HFFc6 (cell line): ENCODE measurements at regions not wholly inside any gene's neighbourhood (a gene's known extent, or its start where the extent isn't known, plus 50 kb on each side); places are given as distances from the start of the nearest gene placed in this dataset.

Experiments used
- DNase-seq: peaks from one replicate; pipeline ENCODE4 v3.0.0-alpha.2; 2018
- H3K27ac Mint-ChIP-seq: 2 replicates; pipeline ENCODE4 v1.8.0; 2020; ENCODE audit warnings: mild to moderate bottlenecking, mixed read lengths
- H3K27me3 Mint-ChIP-seq: 2 replicates; pipeline ENCODE4 v1.8.0; 2021; ENCODE audit warnings: mild to moderate bottlenecking, moderate library complexity, mixed read lengths; ENCODE audit not compliant: insufficient read depth
- H3K36me3 Mint-ChIP-seq: 2 replicates; pipeline ENCODE4 v1.8.0; 2021; ENCODE audit warnings: low read depth, mixed read lengths
- H3K4me1 Mint-ChIP-seq: 2 replicates; pipeline ENCODE4 v1.8.0; 2020; ENCODE audit warnings: low read depth, mixed read lengths
- H3K4me3 Mint-ChIP-seq: 2 replicates; pipeline ENCODE4 v1.8.0; 2020; ENCODE audit warnings: mild to moderate bottlenecking, moderate library complexity, mixed read lengths
- H3K9me3 Mint-ChIP-seq: 2 replicates; pipeline ENCODE4 v1.8.0; 2020; ENCODE audit warnings: mild to moderate bottlenecking, mixed read lengths
- TF ChIP-seq, protein P1 (sequence below): fragments of 200-600 bp; sonication (generic); IDR thresholded peaks from 2 replicates; pipeline ENCODE4 v1.5.0; 2021; ENCODE audit warnings: antibody characterized with exemption, mild to moderate bottlenecking

GRCh38 chr18:69308619-69309018 lies 92.1 kb upstream of the DOK6 start:
- Mint-ChIP-seq H3K36me3 (no peaks in the 10 kb centered on the region), H3K4me3 (no peak overlapping the region), H3K27ac (no peak overlapping the region), H3K27me3 (peaks cover 1% of the 10 kb centered on the region; the same call in 1 of the 2 replicates), H3K9me3 (peaks cover 21% of the 10 kb centered on the region), H3K4me1 (no peaks in the 10 kb centered on the region)
- DNase-seq = no peak
- TF ChIP-seq, protein P1, sequence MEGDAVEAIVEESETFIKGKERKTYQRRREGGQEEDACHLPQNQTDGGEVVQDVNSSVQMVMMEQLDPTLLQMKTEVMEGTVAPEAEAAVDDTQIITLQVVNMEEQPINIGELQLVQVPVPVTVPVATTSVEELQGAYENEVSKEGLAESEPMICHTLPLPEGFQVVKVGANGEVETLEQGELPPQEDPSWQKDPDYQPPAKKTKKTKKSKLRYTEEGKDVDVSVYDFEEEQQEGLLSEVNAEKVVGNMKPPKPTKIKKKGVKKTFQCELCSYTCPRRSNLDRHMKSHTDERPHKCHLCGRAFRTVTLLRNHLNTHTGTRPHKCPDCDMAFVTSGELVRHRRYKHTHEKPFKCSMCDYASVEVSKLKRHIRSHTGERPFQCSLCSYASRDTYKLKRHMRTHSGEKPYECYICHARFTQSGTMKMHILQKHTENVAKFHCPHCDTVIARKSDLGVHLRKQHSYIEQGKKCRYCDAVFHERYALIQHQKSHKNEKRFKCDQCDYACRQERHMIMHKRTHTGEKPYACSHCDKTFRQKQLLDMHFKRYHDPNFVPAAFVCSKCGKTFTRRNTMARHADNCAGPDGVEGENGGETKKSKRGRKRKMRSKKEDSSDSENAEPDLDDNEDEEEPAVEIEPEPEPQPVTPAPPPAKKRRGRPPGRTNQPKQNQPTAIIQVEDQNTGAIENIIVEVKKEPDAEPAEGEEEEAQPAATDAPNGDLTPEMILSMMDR = no peak

DNA sequence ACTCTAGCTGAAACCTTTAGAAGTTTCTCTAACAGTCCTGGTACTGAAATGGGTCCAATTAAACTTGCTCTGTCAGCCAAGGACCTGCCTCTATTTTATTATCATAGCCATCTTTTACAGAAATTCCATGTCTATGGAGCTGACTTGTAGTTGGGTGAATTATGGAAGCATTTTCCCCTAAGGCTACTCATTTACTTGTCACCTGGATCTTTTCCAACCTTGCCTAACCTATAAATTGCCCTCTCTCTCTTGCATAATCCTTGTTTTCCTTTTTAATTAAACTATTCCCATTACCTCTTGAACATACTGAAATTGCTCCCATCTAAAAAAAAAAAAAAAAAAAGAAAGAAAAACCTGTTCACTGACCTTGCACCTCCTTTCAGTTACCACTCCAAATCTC lies 74.6 kb upstream of the DOK6 start:
- Mint-ChIP-seq H3K4me3 (no peak overlapping the region), H3K36me3 (no peaks in the 10 kb centered on the region), H3K9me3 (peaks cover 31% of the 10 kb centered on the region), H3K4me1 (no peaks in the 10 kb centered on the region), H3K27ac (no peak overlapping the region), H3K27me3 (no peaks in the 10 kb centered on the region)
- no peak for DNase-seq
- TF ChIP-seq, protein P1 = no peak

- no peaks in the 10 kb centered on the region for H3K27me3 Mint-ChIP-seq
These were observed 72.6 kb upstream of the DOK6 start for GRCh38 chr18:69328086-69328485.

GRCh38 chr18:69330385-69331005 lies 70.2 kb upstream of the DOK6 start:
- no peak overlapping the region for H3K4me3 Mint-ChIP-seq
- H3K9me3 Mint-ChIP-seq = peaks cover 34% of the 10 kb centered on the region
- no peak for DNase-seq
- TF ChIP-seq, protein P1 = no peak
- H3K27ac Mint-ChIP-seq = no peak overlapping the region
- H3K4me1 Mint-ChIP-seq = no peaks in the 10 kb centered on the region
- no peaks in the 10 kb centered on the region; the same call in 1 of the 2 replicates for H3K36me3 Mint-ChIP-seq
- H3K27me3 Mint-ChIP-seq = no peaks in the 10 kb centered on the region

More at GRCh38 chr18:69328086-69328485, 72.6 kb upstream of the DOK6 start:
- no peak overlapping the region for H3K27ac Mint-ChIP-seq
- TF ChIP-seq, protein P1 = no peak
- no peak for DNase-seq
- no peaks in the 10 kb centered on the region for H3K36me3 Mint-ChIP-seq
- H3K4me3 Mint-ChIP-seq = no peak overlapping the region
- H3K4me1 Mint-ChIP-seq = no peaks in the 10 kb centered on the region
- H3K9me3 Mint-ChIP-seq = peaks cover 21% of the 10 kb centered on the region

DNA sequence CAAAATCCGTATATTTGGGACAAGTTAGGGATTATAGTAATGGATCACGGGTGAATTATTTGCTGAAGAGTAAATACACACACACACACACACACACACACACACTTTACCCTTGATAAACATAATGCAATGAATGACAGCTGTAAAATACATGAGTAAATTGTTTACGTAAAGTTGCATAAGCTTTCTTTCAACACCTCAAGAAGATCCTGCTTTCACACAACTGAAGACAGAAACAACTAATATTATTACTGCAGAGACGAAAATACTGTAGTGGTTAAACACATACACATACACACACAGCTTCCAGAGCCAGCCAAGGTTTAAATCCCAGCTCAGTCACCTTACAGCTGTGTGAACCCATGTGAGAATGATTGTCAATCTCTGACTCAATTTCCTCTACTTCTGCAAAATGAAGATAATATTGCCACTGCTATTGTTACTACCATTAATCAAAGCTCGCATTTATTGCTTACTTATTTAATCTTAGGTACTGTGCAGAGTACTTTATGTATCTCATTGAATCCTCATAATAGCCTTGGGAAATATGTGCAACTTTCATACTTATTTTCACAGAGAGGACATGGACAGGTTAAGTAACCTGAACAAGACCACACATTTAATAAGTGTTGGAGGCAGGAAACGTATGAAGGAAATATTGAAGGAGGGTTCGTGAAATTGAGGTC lies 50.6 kb upstream of the DOK6 start:
- peaks cover 29% of the 10 kb centered on the region for H3K9me3 Mint-ChIP-seq
- no peaks in the 10 kb centered on the region for H3K4me1 Mint-ChIP-seq
- DNase-seq = no peak
- H3K27ac Mint-ChIP-seq = no peak overlapping the region
- TF ChIP-seq, protein P1 = no peak
- no peaks in the 10 kb centered on the region for H3K27me3 Mint-ChIP-seq
- H3K4me3 Mint-ChIP-seq = no peak overlapping the region
- H3K36me3 Mint-ChIP-seq = no peaks in the 10 kb centered on the region
